C4-2B (cell line): ENCODE measurements at regions not wholly inside any gene's neighbourhood (a gene's known extent, or its start where the extent isn't known, plus 50 kb on each side); places are given as distances from the start of the nearest gene placed in this dataset.

Source experiments
- H3K27ac ChIP-seq: fragments of 450-650 bp; 2 replicates; pipeline ENCODE4 v1.5.1; 2017
- CTCF ChIP-seq: fragments of 450-650 bp; conservative IDR thresholded peaks from 2 replicates; pipeline ENCODE4 v1.5.1; 2017; ENCODE audit warnings: mild to moderate bottlenecking
- ZFX ChIP-seq: fragments of 450-650 bp; IDR thresholded peaks from 2 replicates; pipeline ENCODE4 v1.6.1; 2017

GRCh38 chr5:29939988-29940387 lies 1253.5 kb upstream of the CDH6 start:
- TF ChIP-seq CTCF (no peak), ZFX (no peak)
- no peak overlapping the region for H3K27ac ChIP-seq

GRCh38 chr5:29935371-29935770 lies 1258.1 kb upstream of the CDH6 start:
- no peak overlapping the region for H3K27ac ChIP-seq
- TF ChIP-seq CTCF (no peak), ZFX (no peak)

GRCh38 chr5:29930316-29930715 lies 1263.2 kb upstream of the CDH6 start:
- TF ChIP-seq ZFX: no peak
- peak; percentile 11 for TF ChIP-seq CTCF
- no peak overlapping the region for H3K27ac ChIP-seq

- TF ChIP-seq CTCF: no peak
- no peak for TF ChIP-seq ZFX
- H3K27ac ChIP-seq: no peak overlapping the region
Measured at GRCh38 chr5:29924107-29924506, 1269.4 kb upstream of the CDH6 start.

- no peak overlapping the region for H3K27ac ChIP-seq
- TF ChIP-seq ZFX (no peak), CTCF (no peak)
Measured at GRCh38 chr5:29905626-29906353, 1287.7 kb upstream of the CDH6 start.

- TF ChIP-seq ZFX (no peak), CTCF (no peak)
Measured at GRCh38 chr5:29902859-29903258, 1290.6 kb upstream of the CDH6 start.

GRCh38 chr5:29899583-29899982 lies 1293.9 kb upstream of the CDH6 start:
- H3K27ac ChIP-seq: no peak overlapping the region
- TF ChIP-seq ZFX (no peak), CTCF (no peak)

More at GRCh38 chr5:29902859-29903258, 1290.6 kb upstream of the CDH6 start:
- no peak overlapping the region for H3K27ac ChIP-seq
